K562 (cell line): ENCODE measurements at regions not wholly inside any gene's neighbourhood (a gene's known extent, or its start where the extent isn't known, plus 50 kb on each side); places are given as distances from the start of the nearest gene placed in this dataset.

Experiments used
- ATAC-seq: fragments of 200-7000 bp; cut with Tn5 transposase; 3 replicates; pipeline ENCODE4 v1.9.1; 2020; ENCODE audit warnings: moderate library complexity
- BruUV-seq: library from RNA; stranded (reverse); fragments of 400-500 nt; replicated peaks from 2 replicates; lab custom pipeline; 2021; lab: Mats Ljungman, UMichigan
- CTCF ChIA-PET: fragments of 300-600 bp; formaldehyde crosslinking; extraction: SDS; loops from one replicate; lab custom pipeline; 2021; ENCODE audit warnings: low intra/inter-chr PET ratio; lab: Yijun Ruan, JAX
- POLR2A ChIA-PET: fragments of 300-600, 350-650 bp; sonication (Branson Sonifier 250); formaldehyde crosslinking; extraction: SDS; loops from one replicate; lab custom pipeline; 2021; ENCODE audit warnings: antibody characterized with exemption, inconsistent platforms; lab: Yijun Ruan, JAX
- DNase-seq, 4 experiments: peaks; one replicate each; pipeline versions ENCODE4 v3.0.0 to v3.0.0-alpha.2; 2011 to 2018; ENCODE audit warnings: low spot score in 3 of 4, mixed read lengths in 3 of 4; ENCODE audit errors: extremely low read depth in 1 of 4
- FAIRE-seq: peaks from 2 replicates; lab custom pipeline; 2011; peaks lifted over from hg19 to GRCh38; lab: Jason Lieb, UNC
- H2AFZ ChIP-seq: 2 replicates; pipeline ENCODE4 v1.6.0; 2011; ENCODE audit warnings: low read depth, low read length, control low read depth, inconsistent platforms
- H3K27ac ChIP-seq: fragments of 200-600 bp; 3 replicates; pipeline ENCODE4 v1.8.0; 2011; ENCODE audit warnings: low read depth, mild to moderate bottlenecking, control low read depth, inconsistent platforms, low read length, moderate library complexity, mixed read lengths; ENCODE audit errors: extremely low read depth
- H3K27me3 ChIP-seq, 2 experiments: fragments of 300-600 bp in 1 of 2; 2 replicates in 1 of 2; 3 replicates in 1 of 2; pipeline versions ENCODE4 v1.6.0 to v1.8.0; 2011; ENCODE audit warnings: inconsistent platforms in 2 of 2, low read length in 2 of 2, mild to moderate bottlenecking in 1 of 2, mixed read lengths in 1 of 2, moderate library complexity in 1 of 2; ENCODE audit not compliant: control insufficient read depth in 2 of 2, insufficient read depth in 2 of 2
- H3K36me3 ChIP-seq: fragments of 300-600 bp; 3 replicates; pipeline ENCODE4 v1.8.0; 2011; ENCODE audit warnings: mild to moderate bottlenecking, low read length, inconsistent platforms; ENCODE audit not compliant: control insufficient read depth, insufficient read depth
- H3K4me1 ChIP-seq, 2 experiments: fragments of 200-600 bp in 1 of 2; replicated peaks in 1 of 2; 2 replicates in 1 of 2; 3 replicates in 1 of 2; pipeline versions ENCODE4 v1.5.1 to v1.8.0; 2011; ENCODE audit warnings: inconsistent platforms in 2 of 2, low read length in 2 of 2, mild to moderate bottlenecking in 1 of 2, mixed read lengths in 1 of 2, moderate library complexity in 1 of 2; ENCODE audit not compliant: control insufficient read depth in 2 of 2, insufficient read depth in 2 of 2
- H3K4me2 ChIP-seq: 2 replicates; pipeline ENCODE4 v1.6.1; 2011; ENCODE audit warnings: low read length, control low read depth, inconsistent platforms, mixed read lengths; ENCODE audit not compliant: insufficient read depth
- H3K4me3 ChIP-seq: fragments of 200-600 bp; sonication (generic), shearing (Covaris generic); 2 replicates; pipeline ENCODE4 v1.5.1; 2016; ENCODE audit warnings: control low read depth, inconsistent platforms
- H3K79me2 ChIP-seq: fragments of 200-600 bp; 3 replicates; pipeline ENCODE4 v1.8.0; 2011; ENCODE audit warnings: low read length, inconsistent platforms; ENCODE audit not compliant: control insufficient read depth, insufficient read depth
- H3K9ac ChIP-seq, 2 experiments: 2 replicates each; pipeline versions ENCODE4 v1.6.0 to v1.6.1; 2011; ENCODE audit warnings: low read depth in 2 of 2, low read length in 2 of 2, control low read depth in 1 of 2, inconsistent platforms in 1 of 2, mild to moderate bottlenecking in 1 of 2, mixed read lengths in 1 of 2; ENCODE audit not compliant: insufficient read depth in 1 of 2
- H3K9me1 ChIP-seq: one replicate; pipeline ENCODE4 v1.6.0; 2011; ENCODE audit warnings: inconsistent platforms, mild to moderate bottlenecking, low read length, moderate library complexity; ENCODE audit not compliant: control insufficient read depth, insufficient read depth
- H3K9me3 ChIP-seq: replicated peaks from 2 replicates; pipeline ENCODE4 v1.5.1; 2011; ENCODE audit warnings: low read depth, low read length, inconsistent platforms; ENCODE audit not compliant: control insufficient read depth, insufficient read depth
- H4K20me1 ChIP-seq: replicated peaks from 2 replicates; pipeline ENCODE4 v1.6.1; 2011; ENCODE audit warnings: low read length, inconsistent platforms, mixed read lengths; ENCODE audit not compliant: control insufficient read depth, insufficient read depth
- CEBPZ ChIP-seq: fragments of 150-350 bp; IDR thresholded peaks from 2 replicates; pipeline ENCODE4 v1.6.1; 2014; ENCODE audit warnings: low read depth, mild to moderate bottlenecking, low read length, borderline replicate concordance
- SMARCC2 ChIP-seq: fragments of 450-650 bp; IDR thresholded peaks from 2 replicates; pipeline ENCODE4 v1.6.1; 2017; ENCODE audit warnings: antibody characterized with exemption, moderate library complexity, mild to moderate bottlenecking, low read depth
- SUPT5H ChIP-seq: fragments of 450-650 bp; IDR thresholded peaks from 2 replicates; pipeline ENCODE4 v1.6.1; 2016
- ZNF395 ChIP-seq: fragments of 200-800 bp; sonication (Bioruptor generic); IDR thresholded peaks from 2 replicates; pipeline ENCODE4 v1.6.1; 2017; ENCODE audit warnings: missing genetic modification characterization, missing compliant biosample characterization
- ZNF589 ChIP-seq: fragments of 200-800 bp; sonication (Bioruptor generic); IDR thresholded peaks from 2 replicates; pipeline ENCODE4 v1.6.1; 2016; ENCODE audit warnings: low read depth, missing genetic modification characterization, missing compliant biosample characterization
- WGBS: fragments of 100-300 bp; shearing (Covaris generic); methylation state at CpG from one replicate; pipeline ENCODE4 v1.1.6; 2016; ENCODE audit warnings: low coverage, mixed read lengths; ENCODE audit not compliant: insufficient coverage; ENCODE audit errors: missing lambda C conversion rate; 5-methylcytosine and 5-hydroxymethylcytosine counted together
- in situ Hi-C: fragments of 300-500 bp; cut with MboI; formaldehyde crosslinking; loops from 4 replicates; pipeline ENCODE4 v1.15.0; 2018; ENCODE audit warnings: inconsistent platforms, mixed read lengths
- intact Hi-C: fragments of 100-400 bp; cut with micrococcal nuclease; formaldehyde crosslinking; loops from 2 replicates; pipeline ENCODE4 v1.14.2; 2022
- TF ChIP-seq, protein P1 (sequence below): fragments of 250-450 bp; sonication (Bioruptor Pico); IDR thresholded peaks from 2 replicates; pipeline ENCODE4 v1.8.0; 2021; ENCODE audit warnings: borderline replicate concordance, mild to moderate bottlenecking, moderate library complexity; ENCODE audit not compliant: poor library complexity, severe bottlenecking

- TF ChIP-seq CEBPZ (no peak), SUPT5H (no peak), ZNF395 (CRISPR knock-in tag) (no peak)
These were observed 165.4 kb upstream of the KCNK2 start (continued) for GRCh38 chr1:214917081-214917635.

- H3K36me3 ChIP-seq: no peaks in the 10 kb centered on the region
- ATAC-seq (no peak), FAIRE-seq (no peak), DNase-seq (no peak)
- no peak overlapping the region for H3K4me3 ChIP-seq
- in situ Hi-C loops: no loop called here
- no peaks in the 10 kb centered on the region; the same call in 1 of the 2 replicates for H3K9me3 ChIP-seq
- intact Hi-C loops: no loop called here
- H3K4me2 ChIP-seq: no peak overlapping the region
- H3K9me1 ChIP-seq: no peaks in the 10 kb centered on the region
- no peak overlapping the region for H2AFZ ChIP-seq
- peaks cover 0 to 3% of the 10 kb centered on the region in 2 experiments; a peak in 1 of 5 replicates for H3K4me1 ChIP-seq
- WGBS: 11% methylated on average over 4 of the region's 4 CpGs
- no peaks in the 10 kb centered on the region for H3K27me3 ChIP-seq
- H4K20me1 ChIP-seq: no peaks in the 10 kb centered on the region
- CTCF ChIA-PET: no interaction called here
- POLR2A ChIA-PET: no interaction called here
- H3K79me2 ChIP-seq: no peaks in the 10 kb centered on the region
- no peak overlapping the region for H3K9ac ChIP-seq
- no TSS peak for BruUV-seq
- H3K27ac ChIP-seq: no peak overlapping the region
- no peak for TF ChIP-seq ZNF589 (CRISPR knock-in tag)
- TF ChIP-seq SMARCC2: no peak
- TF ChIP-seq, protein P1, sequence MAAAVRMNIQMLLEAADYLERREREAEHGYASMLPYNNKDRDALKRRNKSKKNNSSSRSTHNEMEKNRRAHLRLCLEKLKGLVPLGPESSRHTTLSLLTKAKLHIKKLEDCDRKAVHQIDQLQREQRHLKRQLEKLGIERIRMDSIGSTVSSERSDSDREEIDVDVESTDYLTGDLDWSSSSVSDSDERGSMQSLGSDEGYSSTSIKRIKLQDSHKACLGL (CRISPR knock-in tag): no peak
These were observed 163.8 kb upstream of the KCNK2 start for GRCh38 chr1:214918745-214919144.
